ENCODE measurements at regions not wholly inside any gene's neighbourhood (a gene's known extent, or its start where the extent isn't known, plus 50 kb on each side); places are given as distances from the start of the nearest gene placed in this dataset.
"Not testable (repeated sequence)": the region's sequence is repeated elsewhere in the genome, so short reads cannot be mapped to it uniquely, and the experiment has no call there.

- Histone ChIP-seq H2AFZ (ENCODE audit: low read depth, low read length) (no peak overlapping the region), H3K4me1 (ENCODE audit: low read length) (no peaks in the 10 kb centered on the region), H4K20me1 (ENCODE audit: insufficient read depth, low read length) (no peaks in the 10 kb centered on the region), H3K4me2 (ENCODE audit: low read length) (no peak overlapping the region), H3K9ac (ENCODE audit: low read length) (no peak overlapping the region), H3K27ac (ENCODE audit: low read length) (no peak overlapping the region), H3K36me3 (replicated peaks; ENCODE audit: low read depth, low read length) (no peaks in the 10 kb centered on the region), H3K4me3 (ENCODE audit: low read length) (no peak overlapping the region), H3K9me3 (ENCODE audit: insufficient read depth, low read length) (no peaks in the 10 kb centered on the region), H3K27me3 (ENCODE audit: low read depth, low read length) (peaks cover 15% of the 10 kb centered on the region; the same call in 1 of the 2 replicates), H3K79me2 (ENCODE audit: low read length) (no peaks in the 10 kb centered on the region)
- no peak for TF ChIP-seq CTCF (IDR thresholded peaks at IDR 0.05; ENCODE audit: low read depth, low read length)
- no peak for TF ChIP-seq EZH2phosphoT487 (IDR thresholded peaks at IDR 0.05; ENCODE audit: low read depth)
Observed at GRCh38 chr20:4465212-4465611, 216.1 kb upstream of the ADRA1D start.

- not testable (repeated sequence) for H3K36me3 ChIP-seq (replicated peaks; ENCODE audit: low read depth, low read length); H3K4me1 ChIP-seq (ENCODE audit: low read length); H3K79me2 ChIP-seq (ENCODE audit: low read length); H3K27ac ChIP-seq (ENCODE audit: low read length); H3K9ac ChIP-seq (ENCODE audit: low read length); H3K4me2 ChIP-seq (ENCODE audit: low read length); H2AFZ ChIP-seq (ENCODE audit: low read depth, low read length); H3K9me3 ChIP-seq (ENCODE audit: insufficient read depth, low read length); H4K20me1 ChIP-seq (ENCODE audit: insufficient read depth, low read length); H3K4me3 ChIP-seq (ENCODE audit: low read length); H3K27me3 ChIP-seq (ENCODE audit: low read depth, low read length)
Observed at GRCh38 chr20:4462801-4463200, 213.7 kb upstream of the ADRA1D start.

GRCh38 chr20:4459081-4459480 lies 210.0 kb upstream of the ADRA1D start:
- H2AFZ ChIP-seq (ENCODE audit: low read depth, low read length): no peak overlapping the region
- no peak overlapping the region for H3K27ac ChIP-seq (ENCODE audit: low read length)
- H3K27me3 ChIP-seq (ENCODE audit: low read depth, low read length): peaks cover 6% of the 10 kb centered on the region; the same call in 1 of the 2 replicates
- no peak overlapping the region for H3K4me3 ChIP-seq (ENCODE audit: low read length)
- H3K4me2 ChIP-seq (ENCODE audit: low read length): no peak overlapping the region
- no peaks in the 10 kb centered on the region for H3K4me1 ChIP-seq (ENCODE audit: low read length)
- no peaks in the 10 kb centered on the region for H3K79me2 ChIP-seq (ENCODE audit: low read length)
- no peaks in the 10 kb centered on the region for H3K36me3 ChIP-seq (replicated peaks; ENCODE audit: low read depth, low read length)
- H4K20me1 ChIP-seq (ENCODE audit: insufficient read depth, low read length): no peaks in the 10 kb centered on the region
- no peaks in the 10 kb centered on the region for H3K9me3 ChIP-seq (ENCODE audit: insufficient read depth, low read length)
- H3K9ac ChIP-seq (ENCODE audit: low read length): no peak overlapping the region
- TF ChIP-seq EZH2phosphoT487 (IDR thresholded peaks at IDR 0.05; ENCODE audit: low read depth) (no peak), CTCF (IDR thresholded peaks at IDR 0.05; ENCODE audit: low read depth, low read length) (no peak)

- Histone ChIP-seq H3K79me2 (ENCODE audit: low read length) (no peaks in the 10 kb centered on the region), H3K4me2 (ENCODE audit: low read length) (no peak overlapping the region), H3K4me3 (ENCODE audit: low read length) (no peak overlapping the region), H3K27ac (ENCODE audit: low read length) (no peak overlapping the region), H3K9ac (ENCODE audit: low read length) (no peak overlapping the region), H3K27me3 (ENCODE audit: low read depth, low read length) (no peaks in the 10 kb centered on the region), H2AFZ (ENCODE audit: low read depth, low read length) (no peak overlapping the region), H3K36me3 (replicated peaks; ENCODE audit: low read depth, low read length) (no peaks in the 10 kb centered on the region), H3K4me1 (ENCODE audit: low read length) (no peaks in the 10 kb centered on the region), H4K20me1 (ENCODE audit: insufficient read depth, low read length) (no peaks in the 10 kb centered on the region), H3K9me3 (ENCODE audit: insufficient read depth, low read length) (no peaks in the 10 kb centered on the region)
- TF ChIP-seq EZH2phosphoT487 (IDR thresholded peaks at IDR 0.05; ENCODE audit: low read depth) (no peak), CTCF (IDR thresholded peaks at IDR 0.05; ENCODE audit: low read depth, low read length) (no peak)
Observed at GRCh38 chr20:4457566-4458543, 208.8 kb upstream of the ADRA1D start.
